Uterus (tissue), 2 donors: ENCODE measurements at regions not wholly inside any gene's neighbourhood (a gene's known extent, or its start where the extent isn't known, plus 50 kb on each side); places are given as distances from the start of the nearest gene placed in this dataset.

Experiments
- CTCF ChIP-seq, 4 experiments: fragments of 200-600 bp in 2 of 4; fragments of 450-650 bp in 2 of 4; sonication (generic) in 2 of 4; IDR thresholded peaks; one replicate each; pipeline ENCODE4 v1.5.1; 2016 to 2019; ENCODE audit warnings: antibody characterized with exemption in 4 of 4, mild to moderate bottlenecking in 2 of 4, moderate library complexity in 1 of 4
- POLR2A ChIP-seq, 2 donors: fragments of 450-650 bp; IDR thresholded peaks; one replicate each; pipeline ENCODE4 v1.6.1; 2016; ENCODE audit warnings: antibody characterized with exemption in 2 of 2, mild to moderate bottlenecking in 1 of 2, moderate library complexity in 1 of 2

- TF ChIP-seq CTCF (IDR thresholded peaks at IDR 0.05) (no peak), POLR2A (IDR thresholded peaks at IDR 0.05) (no peak)
Measured at GRCh38 chr18:2059336-2059735, 512.0 kb downstream of the METTL4 start.
